ENCODE measurements at regions not wholly inside any gene's neighbourhood (a gene's known extent, or its start where the extent isn't known, plus 50 kb on each side); places are given as distances from the start of the nearest gene placed in this dataset.

GRCh38 chr7:81036057-81036456, 117.2 kb upstream of the SEMA3C start:
- no peak for TF ChIP-seq CTCF (IDR thresholded peaks at IDR 0.05)
- TF ChIP-seq POLR2AphosphoS5 (IDR thresholded peaks at IDR 0.05) = no peak
- TF ChIP-seq POLR2A (IDR thresholded peaks at IDR 0.05; ENCODE audit: low read depth) = no peak
- no peak for TF ChIP-seq EP300 (IDR thresholded peaks at IDR 0.05)

Data from esophagus muscularis mucosa (tissue), 4 donors.